SKM-1 (cell line): ENCODE measurements at regions not wholly inside any gene's neighbourhood (a gene's known extent, or its start where the extent isn't known, plus 50 kb on each side); places are given as distances from the start of the nearest gene placed in this dataset.

Experiments used
- DNase-seq: peaks from one replicate; lab custom pipeline; 2025; ENCODE audit not compliant: unreplicated experiment; lab: John Stamatoyannopoulos, UW

- DNase-seq: no peak
Observed at GRCh38 chr12:11564984-11565651, 84.4 kb upstream of the ETV6 start.

DNA sequence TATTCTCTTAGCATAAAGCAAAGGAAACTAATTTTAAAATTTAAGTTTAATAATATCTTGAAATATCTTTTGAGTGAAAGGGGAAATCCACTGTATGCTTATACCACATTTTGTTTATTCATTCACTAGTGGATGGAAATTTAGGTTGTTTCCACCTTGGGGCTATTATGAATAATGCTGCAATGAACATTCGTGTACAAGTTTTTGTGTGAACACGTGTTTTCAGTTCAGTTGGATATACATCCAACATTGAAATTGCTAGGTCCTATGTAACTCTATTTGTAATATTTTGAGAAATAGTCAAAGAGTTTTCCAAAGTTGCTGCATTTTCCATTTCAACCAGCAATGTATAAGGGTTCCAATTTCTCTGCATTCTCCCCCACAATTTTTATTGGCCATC, 83.7 kb upstream of the ETV6 start:
- DNase-seq: no peak

- no peak for DNase-seq
Observed at GRCh38 chr12:11568155-11568761, 81.2 kb upstream of the ETV6 start.

DNA sequence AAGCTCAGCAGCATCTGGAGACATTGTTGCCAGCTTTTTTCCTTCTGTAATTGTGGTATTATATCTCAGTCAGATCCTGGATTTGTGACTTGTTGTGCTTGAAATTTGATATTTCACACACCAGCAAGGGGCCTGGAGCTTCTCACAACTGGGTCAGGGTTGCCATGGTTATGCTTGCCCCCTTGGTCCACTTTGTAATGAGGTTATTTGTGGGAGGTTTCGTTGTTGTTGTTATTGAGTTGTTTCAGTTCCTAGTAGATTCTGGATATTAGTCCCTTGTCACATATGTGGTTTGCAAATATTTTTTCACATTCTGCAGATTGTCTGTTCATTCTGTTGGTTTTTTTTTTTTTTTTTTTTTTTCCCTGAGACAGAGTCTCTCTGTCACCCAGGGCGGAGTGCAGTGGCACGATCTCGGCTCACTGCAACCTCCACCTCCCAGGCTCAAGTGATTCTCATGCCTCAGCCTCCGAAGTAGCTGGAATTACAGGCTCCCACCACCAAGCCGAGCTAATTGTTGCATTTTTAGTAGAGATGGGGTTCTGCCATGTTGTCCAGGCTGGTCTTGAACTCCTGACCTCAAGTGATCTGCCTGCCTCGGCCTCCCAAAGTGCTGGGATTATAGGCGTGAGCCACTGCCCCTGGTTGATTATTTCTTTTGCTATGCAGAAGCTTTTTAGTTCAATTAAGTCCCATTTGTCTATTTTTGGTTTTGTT, 80.6 kb upstream of the ETV6 start:
- no peak for DNase-seq

- DNase-seq: no peak
Observed at GRCh38 chr12:11569716-11570115, 79.8 kb upstream of the ETV6 start.

GRCh38 chr12:11573880-11574279, 75.6 kb upstream of the ETV6 start:
- no peak for DNase-seq

DNA sequence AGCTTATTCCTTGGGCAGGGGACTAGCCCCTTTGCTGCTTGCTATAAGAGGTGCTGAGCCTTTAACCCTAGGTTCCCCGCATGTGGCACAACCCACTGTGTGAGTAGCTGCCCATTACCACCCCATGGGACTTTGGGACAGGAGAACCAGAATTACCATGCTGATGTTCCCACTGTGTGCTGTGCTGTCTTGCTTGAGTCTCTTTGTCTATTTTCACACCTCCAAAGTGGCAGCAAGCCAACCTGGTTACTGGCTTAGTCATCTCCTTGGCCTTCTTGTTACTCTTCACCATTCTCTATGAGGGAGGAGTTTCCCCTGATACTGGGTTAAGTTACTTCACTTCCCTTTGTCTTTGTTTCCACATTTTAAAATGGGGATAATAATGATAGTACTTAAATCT, 73.4 kb upstream of the ETV6 start:
- no peak for DNase-seq

DNA sequence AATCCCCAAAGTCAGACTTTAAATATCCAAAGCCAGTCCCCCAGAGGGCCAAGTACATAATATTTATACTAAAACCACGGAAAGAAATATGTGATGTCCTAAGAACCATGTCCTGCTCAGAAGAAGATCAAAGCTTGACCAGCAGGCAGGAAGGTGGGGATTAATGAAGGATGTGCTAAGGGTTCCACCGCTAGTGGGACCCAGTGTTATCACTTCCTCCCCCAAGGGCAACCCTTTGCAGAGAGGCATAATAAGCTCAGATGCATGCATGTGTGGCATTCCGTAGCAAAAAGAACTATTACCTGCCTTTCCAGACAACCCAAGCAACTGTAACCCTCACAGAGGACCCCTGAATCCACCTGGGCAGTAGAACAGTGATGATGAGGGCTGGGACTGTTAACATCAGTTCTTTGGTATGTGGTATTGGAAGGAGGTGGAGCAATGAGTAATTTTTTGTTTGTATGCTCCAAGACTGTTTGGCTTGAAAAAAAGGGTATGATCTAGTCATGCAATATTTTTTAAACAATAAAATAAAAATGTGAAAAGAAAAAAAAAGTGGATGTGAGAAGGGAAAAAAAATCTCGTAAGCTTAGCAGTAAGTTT, 71.7 kb upstream of the ETV6 start:
- no peak for DNase-seq

DNA sequence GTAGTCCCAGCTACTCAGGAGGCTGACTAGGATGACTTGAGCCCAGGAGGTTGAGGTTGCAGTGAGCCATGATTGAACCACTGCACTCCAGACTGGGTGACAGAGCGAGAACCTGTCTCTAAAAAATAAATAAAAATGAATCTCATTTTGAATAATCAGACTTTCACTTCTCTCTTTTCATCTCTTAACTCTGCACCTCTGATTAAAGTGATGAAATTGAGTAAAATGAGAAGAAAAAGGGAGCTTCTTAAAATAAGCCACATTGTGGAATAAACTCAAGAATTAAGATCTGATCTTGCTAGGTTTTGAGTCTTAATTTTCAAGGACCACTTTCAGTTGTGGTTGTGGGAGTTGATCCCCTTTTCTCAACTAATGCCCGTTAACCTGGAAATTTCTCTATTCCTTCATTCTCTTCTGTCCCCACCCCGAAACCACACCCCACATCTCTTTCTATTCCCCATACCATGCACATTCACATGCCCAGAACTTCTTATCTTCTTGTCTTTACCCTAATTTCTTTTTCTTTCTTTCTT, 70.9 kb upstream of the ETV6 start:
- no peak for DNase-seq

DNA sequence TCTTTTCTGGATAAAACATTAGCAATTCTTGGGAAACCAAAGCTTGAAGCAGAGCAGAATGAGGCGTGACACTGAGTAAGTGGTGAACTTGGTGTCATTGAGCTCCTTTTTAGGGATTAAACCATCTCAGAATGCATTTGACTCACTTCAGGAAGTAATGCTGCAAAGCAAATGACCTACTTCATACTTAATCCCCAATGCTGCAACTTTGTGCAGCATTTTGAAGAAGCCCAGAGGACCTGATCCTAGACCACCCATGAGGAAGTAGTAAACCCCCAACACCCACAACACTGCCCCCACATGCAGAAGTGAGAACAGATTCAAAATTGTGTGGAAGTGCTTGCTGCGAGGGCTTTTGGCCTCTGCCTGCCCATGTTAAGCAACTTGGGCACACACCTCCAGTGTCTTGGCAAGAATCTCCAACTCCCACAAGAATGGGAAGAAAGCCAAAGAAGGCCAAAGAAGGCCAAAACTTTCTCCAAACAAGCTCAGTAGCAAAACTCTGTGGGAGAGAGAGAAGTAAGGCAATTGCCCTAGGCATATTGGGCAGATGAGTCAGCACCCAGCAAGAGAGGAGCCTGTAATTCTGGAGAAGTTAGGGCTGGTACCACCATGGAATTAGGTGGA, 69.2 kb upstream of the ETV6 start:
- no peak for DNase-seq

GRCh38 chr12:11581179-11581755, 68.2 kb upstream of the ETV6 start:
- DNase-seq: peak; percentile 9

DNA sequence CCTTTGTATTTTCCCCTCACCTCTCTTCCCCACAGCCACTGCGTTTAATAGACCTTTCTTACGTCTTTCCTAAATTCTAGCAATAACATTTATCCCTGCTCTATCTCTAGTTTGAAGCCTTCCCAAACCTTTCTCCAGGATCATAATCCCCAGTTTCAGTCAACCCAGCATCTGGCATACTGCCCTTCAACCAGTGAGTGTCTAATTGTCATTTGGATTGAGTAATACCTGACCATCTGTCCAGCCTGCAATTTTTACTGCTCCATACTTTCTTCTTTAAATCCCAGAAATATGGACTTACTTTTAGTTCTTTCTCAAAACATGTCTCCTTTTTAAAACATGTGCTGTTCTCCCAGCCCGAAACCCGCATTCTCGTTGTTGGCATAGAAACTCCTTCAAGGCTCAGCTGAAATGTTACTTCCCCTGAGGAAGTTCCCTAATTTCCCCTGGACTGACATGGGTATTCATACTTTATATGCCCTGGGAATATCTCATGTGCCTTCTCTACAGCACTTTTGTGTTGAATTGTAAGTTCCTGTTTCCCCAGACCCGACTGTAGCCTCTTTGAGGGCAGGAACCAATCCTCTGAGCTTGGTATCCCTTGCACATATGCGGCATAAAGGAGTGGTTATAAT, 65.1 kb upstream of the ETV6 start:
- no peak for DNase-seq

DNA sequence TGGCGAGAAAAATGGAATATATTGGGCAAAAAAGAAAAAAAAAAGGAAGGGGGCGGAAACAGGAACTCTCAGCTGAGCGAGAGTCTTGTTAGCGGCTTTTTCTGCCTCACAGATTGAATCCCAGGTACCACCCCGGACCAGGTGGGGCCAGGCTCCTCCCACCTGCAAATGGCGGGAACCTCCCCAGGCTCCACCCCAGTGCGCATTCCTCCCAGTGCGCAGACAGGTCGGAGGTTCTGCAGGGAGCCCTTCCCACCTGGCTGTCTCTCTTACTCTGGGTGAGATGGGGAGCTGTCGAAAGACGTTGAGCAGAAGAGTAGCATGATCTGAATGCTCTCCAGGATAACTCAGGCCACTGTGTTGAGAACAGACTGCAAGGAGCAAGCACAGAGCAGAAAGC, 57.0 kb upstream of the ETV6 start:
- no peak for DNase-seq

DNA sequence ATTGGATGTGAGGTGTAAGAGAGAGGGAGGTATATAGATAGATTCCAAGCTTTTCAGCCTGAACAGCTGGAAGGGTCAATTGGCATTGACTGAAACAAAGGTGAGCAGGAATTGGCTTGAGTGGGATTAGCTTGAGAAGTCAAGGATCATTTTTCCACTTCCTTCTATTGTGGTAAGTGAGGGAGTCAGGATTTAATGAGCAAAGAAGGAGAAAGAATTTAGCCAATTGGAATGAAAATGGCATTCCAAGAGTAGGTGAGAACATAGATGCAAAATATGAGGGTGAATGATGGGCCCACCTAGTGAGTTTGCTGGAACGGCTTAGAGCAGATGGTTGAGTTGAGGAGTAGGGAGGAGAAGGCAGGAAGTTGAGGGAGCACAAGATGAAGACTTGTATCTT, 56.5 kb upstream of the ETV6 start:
- no peak for DNase-seq

GRCh38 chr12:11595080-11595479, 54.4 kb upstream of the ETV6 start:
- DNase-seq: peak; percentile 25

- peak; percentile 29 for DNase-seq
Observed at GRCh38 chr12:11596141-11596540, 53.3 kb upstream of the ETV6 start.

- DNase-seq: no peak
Observed at GRCh38 chr12:11598900-11599299, 50.6 kb upstream of the ETV6 start.
